Liver (tissue), 3 donors: ENCODE measurements at regions not wholly inside any gene's neighbourhood (a gene's known extent, or its start where the extent isn't known, plus 50 kb on each side); places are given as distances from the start of the nearest gene placed in this dataset.

Experiments used
- CTCF ChIP-seq: fragments of 150-350 bp; IDR thresholded peaks from 2 replicates; pipeline ENCODE4 v1.5.1; 2017; ENCODE audit warnings: improper control_type of control experiment, low read depth, low read length; ENCODE audit not compliant: missing input control
- TAF1 ChIP-seq: conservative IDR thresholded peaks from 2 replicates; pipeline ENCODE4 v1.6.1; 2016; ENCODE audit warnings: antibody characterized with exemption, mild to moderate bottlenecking
- YY1 ChIP-seq: IDR thresholded peaks from 2 replicates; pipeline ENCODE4 v1.6.1; 2016; ENCODE audit warnings: antibody characterized with exemption, mild to moderate bottlenecking
- donor health status: healthy.
- donor health status: healthy.

- TF ChIP-seq CTCF (no peak), YY1 (no peak), TAF1 (no peak)
These were observed 863.2 kb downstream of the SUCLG1 start for GRCh38 chr2:83595926-83596325.
